HCT116 (cell line): ENCODE measurements at regions not wholly inside any gene's neighbourhood (a gene's known extent, or its start where the extent isn't known, plus 50 kb on each side); places are given as distances from the start of the nearest gene placed in this dataset.

Experiments used
- CTCF ChIP-seq, 3 experiments: fragments of 200-600 bp in 1 of 3; sonication (generic) in 1 of 3; IDR thresholded peaks in 2 of 3; conservative IDR thresholded peaks in 1 of 3; 2 replicates each; pipeline ENCODE4 v1.5.1; 2012 to 2017; ENCODE audit warnings: low read depth in 2 of 3, low read length in 2 of 3, antibody characterized with exemption in 1 of 3, borderline replicate concordance in 1 of 3, control low read depth in 1 of 3, mild to moderate bottlenecking in 1 of 3, mixed read lengths in 1 of 3, mixed run types in 1 of 3, moderate library complexity in 1 of 3; ENCODE audit not compliant: insufficient read depth in 1 of 3
- EZH2 ChIP-seq: fragments of 200-600 bp; sonication (generic); IDR thresholded peaks from 2 replicates; pipeline ENCODE4 v1.6.1; 2017; ENCODE audit warnings: antibody characterized with exemption, mixed run types
- MAX ChIP-seq: IDR thresholded peaks from 2 replicates; pipeline ENCODE4 v1.6.1; 2012
- SRF ChIP-seq: IDR thresholded peaks from 2 replicates; pipeline ENCODE4 v1.6.1; 2012; ENCODE audit warnings: low read depth

- TF ChIP-seq MAX (no peak), EZH2 (no peak), SRF (no peak), CTCF (IDR thresholded peaks at IDR 0.05 in 2 of 3, conservative IDR thresholded peaks at IDR 0.05 in 1 of 3; ENCODE audit: borderline replicate concordance in 1 of 3, insufficient read depth in 1 of 3, low read depth in 2 of 3, low read length in 2 of 3) (no peak)
These were observed 1471.7 kb downstream of the UQCRFS1 start for GRCh38 chr19:27741236-27741635.
